Fibroblast of pulmonary artery (primary cell): ENCODE measurements at regions not wholly inside any gene's neighbourhood (a gene's known extent, or its start where the extent isn't known, plus 50 kb on each side); places are given as distances from the start of the nearest gene placed in this dataset.

Source experiments
- DNase-seq: peaks from one replicate; pipeline ENCODE4 v3.0.0-alpha.2; 2010; ENCODE audit warnings: low read depth
- H3K4me3 ChIP-seq: replicated peaks from 2 replicates; pipeline ENCODE4 v1.5.1; 2011; ENCODE audit warnings: low read depth, mild to moderate bottlenecking, control low read depth, low read length, moderate library complexity
- CTCF ChIP-seq: IDR thresholded peaks from 2 replicates; pipeline ENCODE4 v1.5.1; 2011; ENCODE audit warnings: mild to moderate bottlenecking, control low read depth, low read length, inconsistent platforms; ENCODE audit errors: missing control alignments

- DNase-seq: peak; percentile 62
- no peak overlapping the region for H3K4me3 ChIP-seq
- peak; percentile 72 for TF ChIP-seq CTCF
Measured at GRCh38 chr10:90652519-90652918, 205.3 kb downstream of the HTR7 start.

GRCh38 chr10:90658791-90659190 lies 199.0 kb downstream of the HTR7 start:
- no peak overlapping the region for H3K4me3 ChIP-seq
- DNase-seq: no peak
- TF ChIP-seq CTCF: peak; percentile 42

- no peak overlapping the region for H3K4me3 ChIP-seq
- no peak for TF ChIP-seq CTCF
- DNase-seq: no peak
Measured at GRCh38 chr10:90665905-90666662, 191.8 kb downstream of the HTR7 start.

- no peak overlapping the region for H3K4me3 ChIP-seq
- DNase-seq: no peak
- TF ChIP-seq CTCF: no peak
Measured at GRCh38 chr10:90674461-90674860, 183.4 kb downstream of the HTR7 start.

GRCh38 chr10:90674928-90675327 lies 182.9 kb downstream of the HTR7 start:
- no peak for TF ChIP-seq CTCF
- DNase-seq: peak; percentile 86
- H3K4me3 ChIP-seq: no peak overlapping the region

- peak; percentile 55 for DNase-seq
- H3K4me3 ChIP-seq: no peak overlapping the region
- no peak for TF ChIP-seq CTCF
Measured at GRCh38 chr10:90675621-90676020, 182.2 kb downstream of the HTR7 start.
